ENCODE measurements at regions not wholly inside any gene's neighbourhood (a gene's known extent, or its start where the extent isn't known, plus 50 kb on each side); places are given as distances from the start of the nearest gene placed in this dataset.
A peak's percentile ranks its signal among the peaks of the same experiment; 100 is the strongest.
"Not testable (repeated sequence)": the region's sequence is repeated elsewhere in the genome, so short reads cannot be mapped to it uniquely, and the experiment has no call there.

- peak; percentile 65 for DNase-seq (ENCODE audit: low read depth, low spot score)
Observed at GRCh38 chr2:205865905-205866441, 183.7 kb downstream of the NRP2 start.

GRCh38 chr2:205865056-205865455 lies 182.8 kb downstream of the NRP2 start:
- DNase-seq (ENCODE audit: low read depth, low spot score): no peak

GRCh38 chr2:205864491-205864890 lies 182.2 kb downstream of the NRP2 start:
- peak; percentile 79 for DNase-seq (ENCODE audit: low read depth, low spot score)

- DNase-seq (ENCODE audit: low read depth, low spot score): not testable (repeated sequence)
Observed at GRCh38 chr2:205862761-205863160, 180.5 kb downstream of the NRP2 start.

GRCh38 chr2:205860885-205861284 lies 178.6 kb downstream of the NRP2 start:
- DNase-seq (ENCODE audit: low read depth, low spot score): no peak

GRCh38 chr2:205860181-205860580 lies 177.9 kb downstream of the NRP2 start:
- DNase-seq (ENCODE audit: low read depth, low spot score): no peak

GRCh38 chr2:205858881-205859441 lies 176.7 kb downstream of the NRP2 start:
- peak; percentile 69 for DNase-seq (ENCODE audit: low read depth, low spot score)

GRCh38 chr2:205858275-205858674 lies 176.0 kb downstream of the NRP2 start:
- no peak for DNase-seq (ENCODE audit: low read depth, low spot score)

- no peak for DNase-seq (ENCODE audit: low read depth, low spot score)
Observed at GRCh38 chr2:205857520-205858237, 175.4 kb downstream of the NRP2 start.

GRCh38 chr2:205852457-205852856 lies 170.2 kb downstream of the NRP2 start:
- DNase-seq (ENCODE audit: low read depth, low spot score): no peak

GRCh38 chr2:205850611-205851010 lies 168.3 kb downstream of the NRP2 start:
- DNase-seq (ENCODE audit: low read depth, low spot score): no peak

- DNase-seq (ENCODE audit: low read depth, low spot score): no peak
Observed at GRCh38 chr2:205850132-205850531, 167.8 kb downstream of the NRP2 start.

GRCh38 chr2:205849136-205849535 lies 166.8 kb downstream of the NRP2 start:
- no peak for DNase-seq (ENCODE audit: low read depth, low spot score)

- no peak for DNase-seq (ENCODE audit: low read depth, low spot score)
Observed at GRCh38 chr2:205848601-205849000, 166.3 kb downstream of the NRP2 start.
